DOHH2 (cell line): ENCODE measurements at regions not wholly inside any gene's neighbourhood (a gene's known extent, or its start where the extent isn't known, plus 50 kb on each side); places are given as distances from the start of the nearest gene placed in this dataset.

Experiments
- CTCF ChIP-seq: fragments of 200-600 bp; sonication (generic); IDR thresholded peaks from one replicate; pipeline ENCODE4 v1.5.1; 2014; ENCODE audit warnings: antibody characterized with exemption, mild to moderate bottlenecking, low read depth, low read length; ENCODE audit not compliant: poor library complexity, severe bottlenecking
- EZH2phosphoT487 ChIP-seq: fragments of 200-600 bp; sonication (generic); IDR thresholded peaks from 2 replicates; pipeline ENCODE4 v1.6.1; 2017; ENCODE audit warnings: borderline replicate concordance, mild to moderate bottlenecking, antibody characterized with exemption, low read length, moderate library complexity, mixed read lengths

- TF ChIP-seq CTCF (no peak), EZH2phosphoT487 (no peak)
These were observed 999.3 kb upstream of the TMPRSS15 start for GRCh38 chr21:19402870-19403269.
